Fibroblast of lung (primary cell): ENCODE measurements at regions not wholly inside any gene's neighbourhood (a gene's known extent, or its start where the extent isn't known, plus 50 kb on each side); places are given as distances from the start of the nearest gene placed in this dataset.

Experiments used
- DNase-seq, 2 donors: peaks; one replicate each; pipeline versions ENCODE4 v3.0.0 to v3.0.0-alpha.2; 2010; ENCODE audit warnings: low read depth in 2 of 2
- H2AFZ ChIP-seq: 2 replicates; pipeline ENCODE4 v1.5.1; 2012; ENCODE audit warnings: low read length, control low read depth, inconsistent platforms
- H3K27ac ChIP-seq: 2 replicates; pipeline ENCODE4 v1.5.1; 2011; ENCODE audit warnings: low read length, control low read depth; ENCODE audit not compliant: insufficient read depth
- H3K27me3 ChIP-seq: 2 replicates; pipeline ENCODE4 v1.5.1; 2011; ENCODE audit warnings: mild to moderate bottlenecking, low read length; ENCODE audit not compliant: control insufficient read depth, insufficient read depth
- H3K36me3 ChIP-seq: 2 replicates; pipeline ENCODE4 v1.5.1; 2011; ENCODE audit warnings: low read length; ENCODE audit not compliant: control insufficient read depth, insufficient read depth
- H3K4me1 ChIP-seq: 2 replicates; pipeline ENCODE4 v1.5.1; 2011; ENCODE audit warnings: low read length; ENCODE audit not compliant: control insufficient read depth, insufficient read depth; ENCODE audit errors: extremely low read depth
- H3K4me2 ChIP-seq: 2 replicates; pipeline ENCODE4 v1.5.1; 2011; ENCODE audit warnings: low read length, control low read depth; ENCODE audit not compliant: insufficient read depth; ENCODE audit errors: extremely low read depth
- H3K4me3 ChIP-seq, 4 experiments: fragments of 200-600 bp in 1 of 4; sonication (generic) in 1 of 4; replicated peaks in 1 of 4; 2 replicates each; pipeline ENCODE4 v1.5.1; 2011 to 2016; ENCODE audit warnings: low read length in 4 of 4, low read depth in 3 of 4, mild to moderate bottlenecking in 3 of 4, control low read depth in 2 of 4, inconsistent platforms in 1 of 4, mixed read lengths in 1 of 4; ENCODE audit not compliant: insufficient read depth in 1 of 4; ENCODE audit errors: control extremely low read depth in 1 of 4
- H3K79me2 ChIP-seq: 2 replicates; pipeline ENCODE4 v1.5.1; 2012; ENCODE audit warnings: mild to moderate bottlenecking, low read length, inconsistent platforms; ENCODE audit not compliant: control insufficient read depth, insufficient read depth
- H3K9ac ChIP-seq: 2 replicates; pipeline ENCODE4 v1.5.1; 2011; ENCODE audit warnings: mild to moderate bottlenecking, low read length, control low read depth; ENCODE audit not compliant: insufficient read depth
- H3K9me3 ChIP-seq: 2 replicates; pipeline ENCODE4 v1.5.1; 2012; ENCODE audit warnings: low read depth, low read length; ENCODE audit not compliant: control insufficient read depth, insufficient read depth
- H4K20me1 ChIP-seq: 2 replicates; pipeline ENCODE4 v1.5.1; 2011; ENCODE audit warnings: low read length; ENCODE audit not compliant: control insufficient read depth, insufficient read depth; ENCODE audit errors: extremely low read depth
- EZH2 ChIP-seq: IDR thresholded peaks from 2 replicates; pipeline ENCODE4 v1.5.1; 2012; ENCODE audit warnings: low read length, control low read depth, mild to moderate bottlenecking; ENCODE audit errors: missing control alignments
- TF ChIP-seq, protein P1 (sequence below), 2 donors: IDR thresholded peaks in 1 of 2; conservative IDR thresholded peaks in 1 of 2; 1 replicate in 1 of 2; 2 replicates in 1 of 2; pipeline ENCODE4 v1.5.1; 2011 to 2012; ENCODE audit warnings: low read length in 2 of 2, control low read depth in 1 of 2, inconsistent platforms in 1 of 2, low read depth in 1 of 2, mild to moderate bottlenecking in 1 of 2

DNA sequence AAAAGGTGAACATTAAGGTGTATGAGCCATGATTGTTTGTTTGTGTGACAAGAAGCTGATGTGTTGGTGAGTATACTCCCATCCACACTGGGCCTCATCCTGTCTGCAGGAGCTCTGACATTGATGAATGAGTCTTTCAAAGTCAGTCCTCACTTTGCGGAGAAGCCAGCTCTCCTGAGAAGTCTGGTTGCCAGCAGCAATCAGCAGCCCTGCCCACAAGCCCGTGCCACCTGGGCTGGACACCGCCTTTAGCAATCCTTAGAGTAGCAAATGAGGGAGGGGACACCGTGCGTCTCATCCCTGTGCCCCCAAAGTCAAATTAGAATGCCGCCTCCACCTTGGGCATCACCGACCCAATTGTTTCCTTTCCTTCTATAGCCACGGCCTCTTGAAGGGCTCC lies 174.8 kb upstream of the NECTIN1 start:
- H3K36me3 ChIP-seq, result no peaks in the 10 kb centered on the region
- no peaks in the 10 kb centered on the region for H3K4me1 ChIP-seq
- no peak overlapping the region for H3K9ac ChIP-seq
- no peaks in the 10 kb centered on the region for H3K27me3 ChIP-seq
- H3K9me3 ChIP-seq, result no peaks in the 10 kb centered on the region
- H3K27ac ChIP-seq, result no peak overlapping the region
- no peak for DNase-seq
- no peaks in the 10 kb centered on the region for H3K79me2 ChIP-seq
- H3K4me3 ChIP-seq, result no peak overlapping the region
- H3K4me2 ChIP-seq, result no peak overlapping the region
- TF ChIP-seq EZH2, result no peak
- TF ChIP-seq, protein P1, sequence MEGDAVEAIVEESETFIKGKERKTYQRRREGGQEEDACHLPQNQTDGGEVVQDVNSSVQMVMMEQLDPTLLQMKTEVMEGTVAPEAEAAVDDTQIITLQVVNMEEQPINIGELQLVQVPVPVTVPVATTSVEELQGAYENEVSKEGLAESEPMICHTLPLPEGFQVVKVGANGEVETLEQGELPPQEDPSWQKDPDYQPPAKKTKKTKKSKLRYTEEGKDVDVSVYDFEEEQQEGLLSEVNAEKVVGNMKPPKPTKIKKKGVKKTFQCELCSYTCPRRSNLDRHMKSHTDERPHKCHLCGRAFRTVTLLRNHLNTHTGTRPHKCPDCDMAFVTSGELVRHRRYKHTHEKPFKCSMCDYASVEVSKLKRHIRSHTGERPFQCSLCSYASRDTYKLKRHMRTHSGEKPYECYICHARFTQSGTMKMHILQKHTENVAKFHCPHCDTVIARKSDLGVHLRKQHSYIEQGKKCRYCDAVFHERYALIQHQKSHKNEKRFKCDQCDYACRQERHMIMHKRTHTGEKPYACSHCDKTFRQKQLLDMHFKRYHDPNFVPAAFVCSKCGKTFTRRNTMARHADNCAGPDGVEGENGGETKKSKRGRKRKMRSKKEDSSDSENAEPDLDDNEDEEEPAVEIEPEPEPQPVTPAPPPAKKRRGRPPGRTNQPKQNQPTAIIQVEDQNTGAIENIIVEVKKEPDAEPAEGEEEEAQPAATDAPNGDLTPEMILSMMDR (conservative IDR thresholded peaks at IDR 0.05 in 1 of 2, IDR thresholded peaks at IDR 0.05 in 1 of 2; ENCODE audit: low read depth in 1 of 2, low read length in 2 of 2), result no peak
- H2AFZ ChIP-seq, result no peak overlapping the region
- no peaks in the 10 kb centered on the region for H4K20me1 ChIP-seq

- Histone ChIP-seq H3K79me2 (no peaks in the 10 kb centered on the region), H2AFZ (no peak overlapping the region), H3K9me3 (no peaks in the 10 kb centered on the region), H3K27me3 (no peaks in the 10 kb centered on the region), H3K4me2 (no peak overlapping the region), H3K4me3 (no peak overlapping the region), H3K4me1 (no peaks in the 10 kb centered on the region), H3K27ac (no peak overlapping the region), H3K36me3 (no peaks in the 10 kb centered on the region), H3K9ac (no peak overlapping the region), H4K20me1 (no peaks in the 10 kb centered on the region)
- no peak for DNase-seq
- TF ChIP-seq EZH2, result no peak
- TF ChIP-seq, protein P1 (conservative IDR thresholded peaks at IDR 0.05 in 1 of 2, IDR thresholded peaks at IDR 0.05 in 1 of 2; ENCODE audit: low read depth in 1 of 2, low read length in 2 of 2), result no peak
Observed at GRCh38 chr11:119903389-119903788, 174.4 kb upstream of the NECTIN1 start.

DNA sequence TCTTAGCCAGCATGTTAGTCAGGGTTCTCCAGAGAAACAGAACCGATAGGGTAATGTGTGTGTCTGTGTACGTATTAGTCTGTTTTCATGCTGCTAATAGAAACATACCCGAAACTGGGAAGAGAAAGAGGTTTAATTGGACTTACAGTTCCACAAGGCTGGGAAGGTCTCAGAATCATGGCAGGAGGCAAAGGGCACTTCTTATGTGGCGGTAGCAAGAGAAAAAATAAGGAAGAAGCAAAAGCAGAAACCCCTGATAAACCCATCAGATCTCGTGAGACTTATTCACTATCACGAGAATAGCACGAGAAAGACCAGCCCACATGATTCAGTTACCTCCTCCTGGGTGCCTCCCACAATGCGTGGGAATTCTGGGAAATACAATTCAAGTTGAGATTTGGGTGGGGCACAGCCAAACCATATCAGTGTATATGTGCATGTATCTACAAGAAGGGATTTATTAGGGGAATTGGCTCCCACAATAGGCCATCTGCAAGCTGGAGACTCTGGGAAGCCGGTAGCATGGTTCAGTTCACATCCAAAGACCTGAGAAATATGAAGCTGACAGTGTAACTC lies 173.7 kb upstream of the NECTIN1 start:
- Histone ChIP-seq H3K4me1 (no peaks in the 10 kb centered on the region), H3K9ac (no peak overlapping the region), H3K9me3 (no peaks in the 10 kb centered on the region), H3K4me2 (no peak overlapping the region), H4K20me1 (no peaks in the 10 kb centered on the region), H3K79me2 (no peaks in the 10 kb centered on the region), H3K4me3 (no peak overlapping the region), H2AFZ (no peak overlapping the region), H3K27me3 (no peaks in the 10 kb centered on the region), H3K36me3 (no peaks in the 10 kb centered on the region), H3K27ac (no peak overlapping the region)
- no peak for DNase-seq
- TF ChIP-seq, protein P1 (conservative IDR thresholded peaks at IDR 0.05 in 1 of 2, IDR thresholded peaks at IDR 0.05 in 1 of 2; ENCODE audit: low read depth in 1 of 2, low read length in 2 of 2), result no peak
- TF ChIP-seq EZH2, result no peak
